GM19238 (cell line): ENCODE measurements at regions not wholly inside any gene's neighbourhood (a gene's known extent, or its start where the extent isn't known, plus 50 kb on each side); places are given as distances from the start of the nearest gene placed in this dataset.

Experiments used
- DNase-seq: peaks from one replicate; pipeline ENCODE4 v3.0.0; 2011; ENCODE audit warnings: low spot score; ENCODE audit not compliant: insufficient read length

- DNase-seq, result no peak
Measured at GRCh38 chr12:83841620-83842019, 1071.0 kb downstream of the SLC6A15 start.

GRCh38 chr12:83827860-83828259, 1084.7 kb downstream of the SLC6A15 start:
- DNase-seq, result no peak

- no peak for DNase-seq
Measured at GRCh38 chr12:83827193-83827592, 1085.4 kb downstream of the SLC6A15 start.

GRCh38 chr12:83826112-83826511, 1086.5 kb downstream of the SLC6A15 start:
- DNase-seq, result no peak

- no peak for DNase-seq
Measured at GRCh38 chr12:83823386-83824045, 1089.1 kb downstream of the SLC6A15 start.

GRCh38 chr12:83821967-83822366, 1090.6 kb downstream of the SLC6A15 start:
- DNase-seq, result no peak

GRCh38 chr12:83818881-83819280, 1093.7 kb downstream of the SLC6A15 start:
- DNase-seq, result no peak

GRCh38 chr12:83817730-83818129, 1094.9 kb downstream of the SLC6A15 start:
- no peak for DNase-seq

GRCh38 chr12:83808591-83808990, 1104.0 kb downstream of the SLC6A15 start:
- DNase-seq, result no peak

GRCh38 chr12:83807871-83808270, 1104.7 kb downstream of the SLC6A15 start:
- no peak for DNase-seq

GRCh38 chr12:83805873-83806272, 1106.7 kb downstream of the SLC6A15 start:
- no peak for DNase-seq

GRCh38 chr12:83805156-83805772, 1107.3 kb downstream of the SLC6A15 start:
- no peak for DNase-seq

- DNase-seq, result no peak
Measured at GRCh38 chr12:83801972-83802371, 1110.6 kb downstream of the SLC6A15 start.

- DNase-seq, result no peak
Measured at GRCh38 chr12:83800022-83800421, 1112.6 kb downstream of the SLC6A15 start.

GRCh38 chr12:83796531-83796930, 1109.8 kb downstream of the TMTC2 start:
- DNase-seq, result no peak

- DNase-seq, result no peak
Measured at GRCh38 chr12:83793616-83794015, 1106.9 kb downstream of the TMTC2 start.

GRCh38 chr12:83784298-83784890, 1097.7 kb downstream of the TMTC2 start:
- DNase-seq, result no peak

GRCh38 chr12:83779526-83779925, 1092.8 kb downstream of the TMTC2 start:
- DNase-seq, result no peak

- DNase-seq, result no peak
Measured at GRCh38 chr12:83769151-83769550, 1082.4 kb downstream of the TMTC2 start.

GRCh38 chr12:83767723-83768122, 1081.0 kb downstream of the TMTC2 start:
- no peak for DNase-seq

GRCh38 chr12:83763425-83763824, 1076.7 kb downstream of the TMTC2 start:
- no peak for DNase-seq

- DNase-seq, result no peak
Measured at GRCh38 chr12:83759906-83760305, 1073.2 kb downstream of the TMTC2 start.
